ENCODE measurements at regions not wholly inside any gene's neighbourhood (a gene's known extent, or its start where the extent isn't known, plus 50 kb on each side); places are given as distances from the start of the nearest gene placed in this dataset.

- Histone ChIP-seq H3K9ac (ENCODE audit: low read length) (no peak overlapping the region), H3K79me2 (ENCODE audit: insufficient read depth, low read length) (no peaks in the 10 kb centered on the region), H3K9me2 (ENCODE audit: low read depth, low read length) (no peaks in the 10 kb centered on the region), H3K36me3 (ENCODE audit: insufficient read depth, low read length) (no peaks in the 10 kb centered on the region), H2AFZ (ENCODE audit: low read length) (no peak overlapping the region), H3F3A (ENCODE audit: insufficient read depth, low read length) (no peaks in the 10 kb centered on the region), H3K27me3 (ENCODE audit: insufficient read depth, low read length) (peaks cover 9% of the 10 kb centered on the region), H3K9me3 (ENCODE audit: low read length) (no peaks in the 10 kb centered on the region), H3K27ac (ENCODE audit: low read depth, low read length, poor library complexity, severe bottlenecking) (no peak overlapping the region), H4K20me1 (ENCODE audit: insufficient read depth, low read length) (no peaks in the 10 kb centered on the region), H3K4me1 (ENCODE audit: insufficient read depth, low read length, severe bottlenecking) (no peaks in the 10 kb centered on the region), H3K4me2 (ENCODE audit: low read length) (no peak overlapping the region), H3K4me3 (ENCODE audit: low read depth, low read length, poor library complexity, severe bottlenecking) (no peak overlapping the region)
- TF ChIP-seq EZH2 (IDR thresholded peaks at IDR 0.05; ENCODE audit: borderline replicate concordance, low read length) (no peak), CTCF (IDR thresholded peaks at IDR 0.05; ENCODE audit: low read length) (no peak)
These were observed 204.1 kb downstream of the ZNF365 start for GRCh38 chr10:62578301-62578700.

GRCh38 chr10:62578916-62579315 lies 204.7 kb downstream of the ZNF365 start:
- no peaks in the 10 kb centered on the region for H3K79me2 ChIP-seq (ENCODE audit: insufficient read depth, low read length)
- H3K9me3 ChIP-seq (ENCODE audit: low read length) = no peaks in the 10 kb centered on the region
- no peak overlapping the region for H3K4me3 ChIP-seq (ENCODE audit: low read depth, low read length, poor library complexity, severe bottlenecking)
- H3K27me3 ChIP-seq (ENCODE audit: insufficient read depth, low read length) = peaks cover 7% of the 10 kb centered on the region
- H4K20me1 ChIP-seq (ENCODE audit: insufficient read depth, low read length) = no peaks in the 10 kb centered on the region
- no peak overlapping the region for H3K27ac ChIP-seq (ENCODE audit: low read depth, low read length, poor library complexity, severe bottlenecking)
- TF ChIP-seq CTCF (IDR thresholded peaks at IDR 0.05; ENCODE audit: low read length) = no peak
- TF ChIP-seq EZH2 (IDR thresholded peaks at IDR 0.05; ENCODE audit: borderline replicate concordance, low read length) = no peak
- no peaks in the 10 kb centered on the region for H3K9me2 ChIP-seq (ENCODE audit: low read depth, low read length)
- no peaks in the 10 kb centered on the region for H3K4me1 ChIP-seq (ENCODE audit: insufficient read depth, low read length, severe bottlenecking)
- no peak overlapping the region for H3K4me2 ChIP-seq (ENCODE audit: low read length)
- no peaks in the 10 kb centered on the region for H3F3A ChIP-seq (ENCODE audit: insufficient read depth, low read length)
- H3K9ac ChIP-seq (ENCODE audit: low read length) = no peak overlapping the region
- H2AFZ ChIP-seq (ENCODE audit: low read length) = no peak overlapping the region
- no peaks in the 10 kb centered on the region for H3K36me3 ChIP-seq (ENCODE audit: insufficient read depth, low read length)

- no peaks in the 10 kb centered on the region for H3K36me3 ChIP-seq (ENCODE audit: insufficient read depth, low read length)
- H3K27ac ChIP-seq (ENCODE audit: low read depth, low read length, poor library complexity, severe bottlenecking) = no peak overlapping the region
- H3K4me2 ChIP-seq (ENCODE audit: low read length) = no peak overlapping the region
- TF ChIP-seq EZH2 (IDR thresholded peaks at IDR 0.05; ENCODE audit: borderline replicate concordance, low read length) = no peak
- TF ChIP-seq CTCF (IDR thresholded peaks at IDR 0.05; ENCODE audit: low read length) = no peak
- H3K9ac ChIP-seq (ENCODE audit: low read length) = no peak overlapping the region
- peaks cover 4% of the 10 kb centered on the region; the same call in 1 of the 2 replicates for H3K27me3 ChIP-seq (ENCODE audit: insufficient read depth, low read length)
- no peaks in the 10 kb centered on the region for H3K9me2 ChIP-seq (ENCODE audit: low read depth, low read length)
- no peaks in the 10 kb centered on the region for H3K9me3 ChIP-seq (ENCODE audit: low read length)
- no peak overlapping the region for H3K4me3 ChIP-seq (ENCODE audit: low read depth, low read length, poor library complexity, severe bottlenecking)
- H3K4me1 ChIP-seq (ENCODE audit: insufficient read depth, low read length, severe bottlenecking) = no peaks in the 10 kb centered on the region
- H3K79me2 ChIP-seq (ENCODE audit: insufficient read depth, low read length) = no peaks in the 10 kb centered on the region
- no peaks in the 10 kb centered on the region for H4K20me1 ChIP-seq (ENCODE audit: insufficient read depth, low read length)
- no peaks in the 10 kb centered on the region for H3F3A ChIP-seq (ENCODE audit: insufficient read depth, low read length)
- H2AFZ ChIP-seq (ENCODE audit: low read length) = no peak overlapping the region
These were observed 206.2 kb downstream of the ZNF365 start for GRCh38 chr10:62580396-62580795.

Measured in OCI-LY1 (cell line).